ENCODE measurements at regions not wholly inside any gene's neighbourhood (a gene's known extent, or its start where the extent isn't known, plus 50 kb on each side); places are given as distances from the start of the nearest gene placed in this dataset.

DNA sequence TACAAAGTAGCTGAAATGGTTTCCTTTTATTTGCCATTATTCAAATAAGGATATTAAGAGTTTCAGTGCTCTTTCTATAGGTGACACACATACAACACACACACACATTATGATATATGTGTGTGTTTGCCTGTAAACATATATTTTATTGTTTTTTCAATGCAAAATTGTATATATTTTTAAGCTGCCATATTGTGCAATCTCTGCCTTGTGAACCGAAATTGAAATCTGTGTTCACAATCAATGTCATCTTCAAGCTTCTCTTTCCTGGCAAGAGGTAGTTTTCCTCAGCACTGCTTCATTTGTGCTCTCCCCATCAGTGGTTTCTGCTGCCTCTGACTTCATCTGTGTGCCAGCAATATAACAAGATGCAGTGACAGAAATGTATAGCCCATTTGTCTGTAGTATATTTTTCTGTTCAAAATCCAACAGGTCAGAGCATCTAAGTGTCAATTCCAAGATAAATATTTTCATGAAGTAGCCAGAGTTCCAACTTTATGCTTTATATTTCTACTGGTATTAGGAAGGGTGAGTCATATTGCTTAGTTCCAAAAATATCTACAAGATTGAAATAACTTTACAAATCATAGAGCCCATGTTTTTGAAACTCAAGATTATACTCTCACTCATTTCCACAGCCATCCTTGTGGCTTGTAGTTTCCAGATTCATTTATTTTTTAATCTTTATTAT lies 1704.8 kb upstream of the CDH9 start:
- no peak for DNase-seq (ENCODE audit: low spot score in 2 of 2)
- Histone ChIP-seq H3K27ac (no peak overlapping the region), H3K9me3 (no peaks in the 10 kb centered on the region), H3K36me3 (no peaks in the 10 kb centered on the region), H3K27me3 (no peaks in the 10 kb centered on the region), H3K4me1 (no peaks in the 10 kb centered on the region), H3K4me3 (no peak overlapping the region)
- intact Hi-C loops (cut with DNase I; ENCODE audit: low total_unique reads) = loop anchor here (10.0 kb wide), 1 partner anchor 1482 kb away; no protein-coding TSS in a partner anchor
- TF ChIP-seq, protein P1, sequence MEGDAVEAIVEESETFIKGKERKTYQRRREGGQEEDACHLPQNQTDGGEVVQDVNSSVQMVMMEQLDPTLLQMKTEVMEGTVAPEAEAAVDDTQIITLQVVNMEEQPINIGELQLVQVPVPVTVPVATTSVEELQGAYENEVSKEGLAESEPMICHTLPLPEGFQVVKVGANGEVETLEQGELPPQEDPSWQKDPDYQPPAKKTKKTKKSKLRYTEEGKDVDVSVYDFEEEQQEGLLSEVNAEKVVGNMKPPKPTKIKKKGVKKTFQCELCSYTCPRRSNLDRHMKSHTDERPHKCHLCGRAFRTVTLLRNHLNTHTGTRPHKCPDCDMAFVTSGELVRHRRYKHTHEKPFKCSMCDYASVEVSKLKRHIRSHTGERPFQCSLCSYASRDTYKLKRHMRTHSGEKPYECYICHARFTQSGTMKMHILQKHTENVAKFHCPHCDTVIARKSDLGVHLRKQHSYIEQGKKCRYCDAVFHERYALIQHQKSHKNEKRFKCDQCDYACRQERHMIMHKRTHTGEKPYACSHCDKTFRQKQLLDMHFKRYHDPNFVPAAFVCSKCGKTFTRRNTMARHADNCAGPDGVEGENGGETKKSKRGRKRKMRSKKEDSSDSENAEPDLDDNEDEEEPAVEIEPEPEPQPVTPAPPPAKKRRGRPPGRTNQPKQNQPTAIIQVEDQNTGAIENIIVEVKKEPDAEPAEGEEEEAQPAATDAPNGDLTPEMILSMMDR (IDR thresholded peaks at IDR 0.05) = no peak
- TF ChIP-seq POLR2AphosphoS5 (IDR thresholded peaks at IDR 0.05) = no peak

DNA sequence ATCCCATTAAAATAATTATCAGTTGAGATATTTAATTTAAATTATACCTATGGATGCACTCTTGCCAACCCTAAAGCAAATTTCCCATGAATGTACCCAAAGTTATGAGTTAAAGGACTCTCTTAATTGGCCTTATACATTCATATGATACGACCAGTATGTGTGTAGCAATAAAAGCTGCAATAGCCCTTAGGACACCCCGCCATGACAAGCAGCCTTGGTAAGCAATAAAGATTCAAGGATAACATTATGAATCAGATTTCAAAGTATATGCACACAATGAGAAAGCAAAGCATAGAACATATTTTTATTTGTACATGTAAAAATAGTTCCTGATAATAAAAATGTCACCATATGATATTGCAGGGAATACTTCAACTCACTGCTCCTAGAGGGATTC lies 1699.3 kb upstream of the CDH9 start:
- Histone ChIP-seq H3K4me3 (no peak overlapping the region), H3K36me3 (no peaks in the 10 kb centered on the region), H3K9me3 (no peaks in the 10 kb centered on the region), H3K4me1 (no peaks in the 10 kb centered on the region), H3K27me3 (no peaks in the 10 kb centered on the region), H3K27ac (no peak overlapping the region)
- intact Hi-C loops (cut with DNase I; ENCODE audit: low total_unique reads) = no loop called here
- DNase-seq (ENCODE audit: low spot score in 2 of 2) = no peak
- TF ChIP-seq, protein P1 (IDR thresholded peaks at IDR 0.05) = no peak
- no peak for TF ChIP-seq POLR2A (IDR thresholded peaks at IDR 0.05)
- TF ChIP-seq POLR2AphosphoS5 (IDR thresholded peaks at IDR 0.05) = no peak

DNA sequence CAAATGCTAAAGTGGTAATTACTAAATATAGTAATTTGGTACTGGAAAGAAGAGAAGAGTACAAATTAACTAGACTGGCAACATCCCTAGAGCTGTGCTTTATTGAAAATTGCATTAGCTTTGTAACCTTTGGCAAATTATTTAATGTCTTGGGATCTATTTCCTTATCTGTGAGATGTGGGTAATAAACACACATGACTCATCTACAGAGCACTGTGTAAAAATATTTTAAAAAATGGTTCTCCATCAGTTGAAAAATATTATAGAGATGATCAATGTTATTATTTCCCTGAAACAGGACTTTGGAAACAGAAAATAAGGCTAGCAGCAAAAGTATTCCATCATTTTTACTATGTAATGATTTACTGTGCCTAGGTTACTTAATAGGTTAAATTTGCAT lies 1698.8 kb upstream of the CDH9 start:
- H3K36me3 ChIP-seq = no peaks in the 10 kb centered on the region
- DNase-seq (ENCODE audit: low spot score in 2 of 2) = no peak
- H3K27ac ChIP-seq = no peak overlapping the region
- H3K4me3 ChIP-seq = no peak overlapping the region
- no peaks in the 10 kb centered on the region for H3K4me1 ChIP-seq
- H3K27me3 ChIP-seq = no peaks in the 10 kb centered on the region
- intact Hi-C loops (cut with DNase I; ENCODE audit: low total_unique reads) = no loop called here
- no peak for TF ChIP-seq POLR2A (IDR thresholded peaks at IDR 0.05)
- TF ChIP-seq, protein P1 (IDR thresholded peaks at IDR 0.05) = no peak
- TF ChIP-seq POLR2AphosphoS5 (IDR thresholded peaks at IDR 0.05) = no peak
- no peaks in the 10 kb centered on the region for H3K9me3 ChIP-seq

DNA sequence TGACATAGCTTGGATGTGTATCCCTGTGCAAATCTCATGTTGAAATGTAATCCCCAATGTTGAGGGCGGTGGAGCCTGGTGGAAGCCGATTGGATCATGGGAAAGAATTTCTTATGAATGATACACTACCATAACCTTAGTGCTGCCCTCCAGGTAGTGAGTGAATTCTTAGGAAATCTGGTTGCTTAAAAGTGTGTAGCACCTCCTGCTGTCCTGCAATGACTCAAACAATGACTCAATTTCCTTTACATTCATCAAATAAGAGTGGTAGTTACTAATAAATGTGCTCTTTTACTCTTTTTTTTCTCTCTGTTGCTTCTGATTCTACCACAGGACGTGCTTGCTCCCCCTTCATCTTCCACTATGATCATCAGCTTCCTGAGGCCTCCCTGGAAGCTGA lies 1696.0 kb upstream of the CDH9 start:
- H3K4me1 ChIP-seq = no peaks in the 10 kb centered on the region
- no peaks in the 10 kb centered on the region for H3K36me3 ChIP-seq
- TF ChIP-seq POLR2A (IDR thresholded peaks at IDR 0.05) = no peak
- no peak for TF ChIP-seq POLR2AphosphoS5 (IDR thresholded peaks at IDR 0.05)
- TF ChIP-seq, protein P1 (IDR thresholded peaks at IDR 0.05) = no peak
- H3K9me3 ChIP-seq = no peaks in the 10 kb centered on the region
- no peak for DNase-seq (ENCODE audit: low spot score in 2 of 2)
- intact Hi-C loops (cut with DNase I; ENCODE audit: low total_unique reads) = no loop called here
- no peak overlapping the region for H3K4me3 ChIP-seq
- H3K27me3 ChIP-seq = no peaks in the 10 kb centered on the region
- no peak overlapping the region for H3K27ac ChIP-seq

DNA sequence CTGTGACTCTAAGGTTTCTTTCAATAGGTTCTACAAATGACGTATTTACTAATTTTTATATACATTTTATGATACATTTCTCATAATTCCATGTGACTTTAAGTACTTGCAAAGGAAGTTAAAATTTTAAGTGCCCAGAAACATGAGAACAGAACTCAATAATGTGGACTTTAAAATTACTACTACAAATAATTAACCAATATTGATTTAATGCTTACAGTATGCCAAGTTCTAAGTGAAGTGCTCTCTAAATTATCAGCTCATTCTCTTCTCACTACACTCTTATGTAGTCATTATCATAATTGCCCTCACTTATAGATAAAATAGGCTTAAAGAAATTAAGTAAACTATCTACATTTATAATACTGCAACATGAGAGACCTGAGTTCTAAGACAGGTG lies 1690.7 kb upstream of the CDH9 start:
- no peak for DNase-seq (ENCODE audit: low spot score in 2 of 2)
- no peaks in the 10 kb centered on the region for H3K4me1 ChIP-seq
- no peaks in the 10 kb centered on the region for H3K36me3 ChIP-seq
- no peaks in the 10 kb centered on the region for H3K27me3 ChIP-seq
- intact Hi-C loops (cut with DNase I; ENCODE audit: low total_unique reads) = no loop called here
- no peak overlapping the region for H3K27ac ChIP-seq
- TF ChIP-seq, protein P1 (IDR thresholded peaks at IDR 0.05) = no peak
- no peak for TF ChIP-seq POLR2A (IDR thresholded peaks at IDR 0.05)
- TF ChIP-seq POLR2AphosphoS5 (IDR thresholded peaks at IDR 0.05) = no peak
- H3K9me3 ChIP-seq = no peaks in the 10 kb centered on the region
- no peak overlapping the region for H3K4me3 ChIP-seq
